ENCODE measurements at regions not wholly inside any gene's neighbourhood (a gene's known extent, or its start where the extent isn't known, plus 50 kb on each side); places are given as distances from the start of the nearest gene placed in this dataset.

GRCh38 chr9:108389056-108389455 is 466.7 kb downstream of the ACTL7B start:
- H3K36me3 ChIP-seq (ENCODE audit: control insufficient read depth in 2 of 2, extremely low read depth in 1 of 2, insufficient read depth in 2 of 2, low read length in 2 of 2), result no peaks in the 10 kb centered on the region
- TF ChIP-seq POLR2A (IDR thresholded peaks at IDR 0.05; ENCODE audit: low read depth, low read length) (no peak), JUN (IDR thresholded peaks at IDR 0.05; ENCODE audit: borderline replicate concordance, insufficient read depth, insufficient read length, low read depth) (no peak), MYC (IDR thresholded peaks at IDR 0.05; ENCODE audit: low read depth, low read length) (no peak), MAX (IDR thresholded peaks at IDR 0.05; ENCODE audit: insufficient read depth, insufficient read length) (no peak), FOS (IDR thresholded peaks at IDR 0.05; ENCODE audit: borderline replicate concordance, insufficient read depth, low read length) (no peak), GATA2 (IDR thresholded peaks at IDR 0.05; ENCODE audit: insufficient read depth, insufficient read length, low read depth, low read length) (no peak), EZH2 (IDR thresholded peaks at IDR 0.05; ENCODE audit: borderline replicate concordance, low read depth, low read length, severe bottlenecking) (no peak), POLR2AphosphoS5 (IDR thresholded peaks at IDR 0.05; ENCODE audit: insufficient read depth, low read depth, low read length) (no peak)
- H4K20me1 ChIP-seq (replicated peaks; ENCODE audit: control insufficient read depth, extremely low read depth, insufficient read depth, low read length), result no peaks in the 10 kb centered on the region
- intact Hi-C loops (cut with micrococcal nuclease) (no loop called here), dilution Hi-C loops (cut with MboI; ENCODE audit: extremely low pct_ligation_motif_present, low sequenced_read_pairs) (no loop called here)
- POLR2A ChIA-PET, result no interaction called here
- H3K4me2 ChIP-seq (ENCODE audit: insufficient read depth, low read length), result no peak overlapping the region
- CTCF ChIA-PET, result no interaction called here
- FAIRE-seq, result no peak
- no peak overlapping the region for H2AFZ ChIP-seq (ENCODE audit: low read depth, low read length)
- BruUV-seq (replicated peaks), result no TSS peak
- H3K4me3 ChIP-seq (replicated peaks in 1 of 3; ENCODE audit: insufficient read depth in 1 of 3, low read depth in 1 of 3, low read length in 3 of 3), result no peak overlapping the region
- H3K27me3 ChIP-seq (ENCODE audit: control insufficient read depth in 2 of 2, insufficient read depth in 2 of 2, low read length in 2 of 2), result no peaks in the 10 kb centered on the region
- no peaks in the 10 kb centered on the region for H3K9me1 ChIP-seq (replicated peaks; ENCODE audit: control insufficient read depth, extremely low read depth, insufficient read depth, low read length)
- no peaks in the 10 kb centered on the region for H3K9me3 ChIP-seq (replicated peaks; ENCODE audit: control insufficient read depth, insufficient read depth, low read length)
- DNase-seq (ENCODE audit: low read depth, low spot score), result no peak
- H3K27ac ChIP-seq (ENCODE audit: insufficient read depth, low read depth, low read length), result no peak overlapping the region
- H3K9ac ChIP-seq (replicated peaks; ENCODE audit: extremely low read depth, insufficient read depth, low read length), result no peak overlapping the region
- no peaks in the 10 kb centered on the region for H3K79me2 ChIP-seq (ENCODE audit: control insufficient read depth, insufficient read depth, low read length)
- H3K4me1 ChIP-seq (ENCODE audit: control insufficient read depth, extremely low read depth, insufficient read depth, low read length), result no peaks in the 10 kb centered on the region

GRCh38 chr9:108386859-108387384 is 468.9 kb downstream of the ACTL7B start:
- Histone ChIP-seq H2AFZ (ENCODE audit: low read depth, low read length) (no peak overlapping the region), H3K9ac (replicated peaks; ENCODE audit: extremely low read depth, insufficient read depth, low read length) (no peak overlapping the region), H3K9me3 (replicated peaks; ENCODE audit: control insufficient read depth, insufficient read depth, low read length) (no peaks in the 10 kb centered on the region), H3K79me2 (ENCODE audit: control insufficient read depth, insufficient read depth, low read length) (no peaks in the 10 kb centered on the region), H3K27ac (ENCODE audit: insufficient read depth, low read depth, low read length) (no peak overlapping the region), H3K4me3 (replicated peaks in 1 of 3; ENCODE audit: insufficient read depth in 1 of 3, low read depth in 1 of 3, low read length in 3 of 3) (no peak overlapping the region), H3K4me2 (ENCODE audit: insufficient read depth, low read length) (no peak overlapping the region), H4K20me1 (replicated peaks; ENCODE audit: control insufficient read depth, extremely low read depth, insufficient read depth, low read length) (no peaks in the 10 kb centered on the region), H3K27me3 (ENCODE audit: control insufficient read depth in 2 of 2, insufficient read depth in 2 of 2, low read length in 2 of 2) (no peaks in the 10 kb centered on the region), H3K9me1 (replicated peaks; ENCODE audit: control insufficient read depth, extremely low read depth, insufficient read depth, low read length) (no peaks in the 10 kb centered on the region), H3K36me3 (ENCODE audit: control insufficient read depth in 2 of 2, extremely low read depth in 1 of 2, insufficient read depth in 2 of 2, low read length in 2 of 2) (no peaks in the 10 kb centered on the region), H3K4me1 (ENCODE audit: control insufficient read depth, extremely low read depth, insufficient read depth, low read length) (no peaks in the 10 kb centered on the region)
- FAIRE-seq (no peak), DNase-seq (ENCODE audit: low read depth, low spot score) (no peak)
- dilution Hi-C loops (cut with MboI; ENCODE audit: extremely low pct_ligation_motif_present, low sequenced_read_pairs), result no loop called here
- intact Hi-C loops (cut with micrococcal nuclease), result no loop called here
- BruUV-seq (replicated peaks), result no TSS peak
- CTCF ChIA-PET, result no interaction called here
- TF ChIP-seq GATA2 (IDR thresholded peaks at IDR 0.05; ENCODE audit: insufficient read depth, insufficient read length, low read depth, low read length) (no peak), FOS (IDR thresholded peaks at IDR 0.05; ENCODE audit: borderline replicate concordance, insufficient read depth, low read length) (no peak), MAX (IDR thresholded peaks at IDR 0.05; ENCODE audit: insufficient read depth, insufficient read length) (no peak), MYC (IDR thresholded peaks at IDR 0.05; ENCODE audit: low read depth, low read length) (no peak), EZH2 (IDR thresholded peaks at IDR 0.05; ENCODE audit: borderline replicate concordance, low read depth, low read length, severe bottlenecking) (no peak), POLR2AphosphoS5 (IDR thresholded peaks at IDR 0.05; ENCODE audit: insufficient read depth, low read depth, low read length) (no peak), JUN (IDR thresholded peaks at IDR 0.05; ENCODE audit: borderline replicate concordance, insufficient read depth, insufficient read length, low read depth) (no peak), POLR2A (IDR thresholded peaks at IDR 0.05; ENCODE audit: low read depth, low read length) (no peak)
- TF ChIP-seq, protein P1, sequence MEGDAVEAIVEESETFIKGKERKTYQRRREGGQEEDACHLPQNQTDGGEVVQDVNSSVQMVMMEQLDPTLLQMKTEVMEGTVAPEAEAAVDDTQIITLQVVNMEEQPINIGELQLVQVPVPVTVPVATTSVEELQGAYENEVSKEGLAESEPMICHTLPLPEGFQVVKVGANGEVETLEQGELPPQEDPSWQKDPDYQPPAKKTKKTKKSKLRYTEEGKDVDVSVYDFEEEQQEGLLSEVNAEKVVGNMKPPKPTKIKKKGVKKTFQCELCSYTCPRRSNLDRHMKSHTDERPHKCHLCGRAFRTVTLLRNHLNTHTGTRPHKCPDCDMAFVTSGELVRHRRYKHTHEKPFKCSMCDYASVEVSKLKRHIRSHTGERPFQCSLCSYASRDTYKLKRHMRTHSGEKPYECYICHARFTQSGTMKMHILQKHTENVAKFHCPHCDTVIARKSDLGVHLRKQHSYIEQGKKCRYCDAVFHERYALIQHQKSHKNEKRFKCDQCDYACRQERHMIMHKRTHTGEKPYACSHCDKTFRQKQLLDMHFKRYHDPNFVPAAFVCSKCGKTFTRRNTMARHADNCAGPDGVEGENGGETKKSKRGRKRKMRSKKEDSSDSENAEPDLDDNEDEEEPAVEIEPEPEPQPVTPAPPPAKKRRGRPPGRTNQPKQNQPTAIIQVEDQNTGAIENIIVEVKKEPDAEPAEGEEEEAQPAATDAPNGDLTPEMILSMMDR (IDR thresholded peaks at IDR 0.05; ENCODE audit: extremely low read depth in 1 of 2, insufficient read depth in 1 of 2, low read depth in 1 of 2, low read length in 2 of 2), result no peak
- POLR2A ChIA-PET, result no interaction called here

Measured in endothelial cell of umbilical vein (primary cell).